MM.1S (cell line): ENCODE measurements at regions not wholly inside any gene's neighbourhood (a gene's known extent, or its start where the extent isn't known, plus 50 kb on each side); places are given as distances from the start of the nearest gene placed in this dataset.

Source experiments
- CTCF ChIP-seq: fragments of 300-600 bp; sonication (generic); IDR thresholded peaks from 2 replicates; pipeline ENCODE4 v1.5.1; 2016; ENCODE audit warnings: antibody characterized with exemption, low read length, mixed read lengths
- EZH2phosphoT487 ChIP-seq: fragments of 300-600 bp; sonication (generic); IDR thresholded peaks from 2 replicates; pipeline ENCODE4 v1.6.1; 2018; ENCODE audit warnings: antibody characterized with exemption, low read length

DNA sequence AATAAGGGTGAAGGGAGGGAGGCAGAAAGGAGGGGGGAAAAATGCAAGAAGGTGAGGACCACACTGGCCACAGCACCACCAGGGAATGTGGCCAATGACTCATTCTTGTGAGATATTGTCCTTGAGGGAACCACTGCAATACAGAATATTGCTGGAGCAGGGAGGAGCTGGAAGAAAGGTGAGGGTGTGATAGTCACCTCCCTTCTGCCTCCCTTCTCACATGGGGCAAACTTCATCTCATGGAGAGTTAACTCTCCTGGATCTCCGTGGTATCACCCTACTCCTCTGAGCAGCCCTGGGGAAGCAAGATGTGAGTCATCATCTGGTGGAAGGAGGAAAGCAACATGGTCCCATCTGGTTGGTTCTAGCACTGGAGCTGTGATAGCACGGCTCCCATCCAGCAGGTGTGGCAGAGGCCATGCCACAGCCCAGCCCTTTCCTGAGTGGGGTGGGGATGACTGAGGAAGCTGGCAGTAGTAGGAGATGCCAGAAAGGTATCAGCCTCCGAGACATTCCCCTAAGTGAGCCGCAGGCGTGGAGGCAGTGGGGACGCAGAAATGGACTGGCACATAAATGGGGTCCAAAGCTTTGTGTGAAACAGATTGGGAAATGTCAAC, 115.9 kb upstream of the LPP start:
- TF ChIP-seq CTCF (no peak), EZH2phosphoT487 (no peak)
